Stimulated activated CD4-positive, alpha-beta T cell treated with anti-CD3 and anti-CD28 coated beads, Interleukin-2, amount 100 ng/mL, for 48 hours (primary cell): ENCODE measurements at regions not wholly inside any gene's neighbourhood (a gene's known extent, or its start where the extent isn't known, plus 50 kb on each side); places are given as distances from the start of the nearest gene placed in this dataset.
"Not testable (repeated sequence)": the region's sequence is repeated elsewhere in the genome, so short reads cannot be mapped to it uniquely, and the experiment has no call there.

Experiments
- DNase-seq, 2 donors: peaks; one replicate each; pipeline ENCODE4 v3.0.0-alpha.2; 2020

GRCh38 chr1:219020846-219021245, 152.8 kb upstream of the LYPLAL1 start:
- DNase-seq: no peak

- DNase-seq: no peak
Observed at GRCh38 chr1:219027146-219027673, 146.5 kb upstream of the LYPLAL1 start.

GRCh38 chr1:219031809-219032208, 141.9 kb upstream of the LYPLAL1 start:
- no peak for DNase-seq

GRCh38 chr1:219038398-219038797, 135.3 kb upstream of the LYPLAL1 start:
- DNase-seq: no peak

DNA sequence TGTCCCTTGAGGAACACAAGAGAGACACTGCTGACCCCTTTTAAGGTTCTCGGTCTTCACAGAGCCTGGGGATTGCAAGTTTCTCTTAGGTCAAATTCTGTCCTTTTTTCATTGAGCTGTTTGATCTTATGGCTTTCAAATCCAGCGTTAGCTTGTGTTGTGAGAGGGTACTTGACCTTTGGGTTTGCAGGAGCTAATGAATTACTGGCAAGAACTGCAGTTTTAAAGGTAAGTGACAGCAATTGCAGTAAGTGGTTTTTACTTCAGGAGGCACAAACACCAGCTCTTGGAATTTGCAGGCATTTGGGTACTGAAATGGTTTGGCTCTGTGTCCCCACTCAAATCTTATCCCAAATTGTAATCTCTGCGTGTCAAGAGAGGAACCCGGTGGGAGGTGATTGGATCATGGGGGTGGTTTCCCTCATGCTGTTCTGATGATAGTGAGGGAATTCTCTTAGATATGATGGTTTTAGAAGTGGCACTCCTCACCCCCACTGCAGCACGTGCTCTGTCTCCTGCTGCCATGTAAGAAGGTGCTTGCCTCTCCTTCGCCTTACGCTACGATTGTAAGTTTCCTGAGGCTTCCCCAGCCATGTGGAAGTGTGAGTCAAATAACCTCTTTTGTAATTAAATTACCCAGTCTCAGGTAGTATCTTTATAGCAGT, 134.5 kb upstream of the LYPLAL1 start:
- no peak for DNase-seq

DNA sequence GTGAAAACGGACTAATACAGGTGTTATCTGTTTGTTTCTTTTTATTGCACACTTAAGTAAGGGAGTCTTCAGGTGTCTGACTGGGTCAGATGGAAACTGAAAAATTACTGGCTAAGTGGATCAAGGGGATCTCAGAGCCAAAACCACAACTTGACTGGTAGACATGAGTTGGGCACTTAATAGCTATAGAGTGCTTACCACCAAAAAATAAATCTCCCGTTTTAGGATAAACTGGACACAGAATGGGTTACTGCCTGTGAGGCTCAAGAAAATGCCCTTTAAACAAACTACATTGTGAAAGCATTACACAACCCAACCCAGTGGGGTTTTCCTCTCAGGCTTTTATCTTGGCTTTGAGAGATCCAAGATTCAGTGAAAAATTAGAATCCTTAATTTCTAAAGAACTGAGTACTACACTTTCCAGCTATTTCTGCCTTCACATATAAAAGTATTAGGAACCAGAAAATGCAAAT, 134.0 kb upstream of the LYPLAL1 start:
- no peak for DNase-seq

DNA sequence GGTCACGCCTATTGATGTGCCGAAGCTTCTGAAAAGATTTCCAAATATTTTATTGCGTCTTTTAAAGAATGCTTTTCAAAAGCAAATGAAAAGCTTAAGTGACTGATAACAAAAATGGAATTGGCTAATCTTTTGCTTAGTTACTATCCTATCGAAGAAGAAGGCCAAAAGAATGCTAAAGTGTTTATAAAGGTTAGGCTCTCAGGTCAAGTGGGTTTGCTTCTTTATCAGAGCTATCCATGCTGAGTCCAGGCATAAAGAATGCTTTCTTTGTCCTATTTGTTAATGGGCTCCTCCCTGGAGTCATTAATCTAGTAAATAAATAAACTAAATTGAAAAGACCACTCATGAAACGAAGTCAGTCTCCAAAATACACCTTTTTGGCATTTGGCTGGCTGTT, 133.4 kb upstream of the LYPLAL1 start:
- no peak for DNase-seq

DNA sequence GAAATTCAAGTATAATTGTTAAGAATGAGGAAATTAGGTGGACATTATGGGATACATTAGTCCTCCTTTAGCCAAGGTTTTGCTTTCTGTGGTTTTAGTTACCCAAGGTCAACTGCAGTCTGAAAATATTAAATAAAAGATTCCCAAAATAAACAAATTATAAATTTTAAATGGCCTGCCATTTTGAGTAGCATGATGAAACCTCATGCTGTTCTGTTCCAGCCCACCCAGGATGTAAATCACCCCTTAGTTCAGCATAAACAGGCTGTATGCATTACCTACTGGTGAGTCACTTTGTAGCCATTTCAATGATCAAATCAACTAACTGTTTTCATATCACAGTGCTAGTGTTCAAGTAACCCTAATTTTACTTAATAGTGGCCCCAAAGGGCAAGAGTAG, 132.5 kb upstream of the LYPLAL1 start:
- no peak for DNase-seq

- no peak for DNase-seq
Observed at GRCh38 chr1:219041818-219042217, 131.9 kb upstream of the LYPLAL1 start.

DNA sequence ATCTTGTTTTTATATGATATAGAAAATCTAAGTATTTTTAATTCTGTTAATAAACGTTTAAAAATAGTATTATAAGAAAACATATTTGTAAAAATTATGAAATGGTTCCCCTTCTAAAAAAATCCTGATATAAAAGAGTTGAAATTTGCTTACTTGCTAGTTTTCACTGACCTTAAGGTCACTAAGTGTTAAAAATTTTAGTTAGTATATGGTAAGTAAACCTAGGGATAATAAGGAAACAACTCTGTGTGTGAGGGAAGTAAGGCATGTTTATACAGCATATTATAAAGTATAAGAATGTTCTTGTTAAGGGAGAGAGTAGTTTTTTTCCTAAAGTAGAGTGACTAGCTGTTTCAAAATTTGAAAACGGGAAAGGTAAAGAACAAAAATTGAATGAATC, 130.9 kb upstream of the LYPLAL1 start:
- DNase-seq: no peak

DNA sequence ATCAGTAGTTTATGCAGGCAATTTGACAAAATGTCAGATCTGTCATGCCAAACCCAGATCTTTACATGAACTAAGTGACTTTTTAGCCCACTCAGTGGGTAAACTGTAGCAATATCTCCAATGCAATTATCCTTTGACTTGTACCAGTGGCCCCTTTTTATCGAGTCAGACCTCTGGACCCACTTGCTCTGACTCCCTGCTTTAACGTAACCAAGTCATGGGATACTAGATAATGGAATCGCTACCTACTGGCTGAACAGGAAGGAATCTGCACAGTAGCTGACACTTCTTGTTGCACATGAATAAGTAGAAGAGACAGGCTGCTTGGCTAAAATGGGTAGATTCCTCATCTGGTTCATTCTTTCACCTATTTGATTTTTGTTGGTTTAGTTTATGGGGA, 128.4 kb upstream of the LYPLAL1 start:
- no peak for DNase-seq

DNA sequence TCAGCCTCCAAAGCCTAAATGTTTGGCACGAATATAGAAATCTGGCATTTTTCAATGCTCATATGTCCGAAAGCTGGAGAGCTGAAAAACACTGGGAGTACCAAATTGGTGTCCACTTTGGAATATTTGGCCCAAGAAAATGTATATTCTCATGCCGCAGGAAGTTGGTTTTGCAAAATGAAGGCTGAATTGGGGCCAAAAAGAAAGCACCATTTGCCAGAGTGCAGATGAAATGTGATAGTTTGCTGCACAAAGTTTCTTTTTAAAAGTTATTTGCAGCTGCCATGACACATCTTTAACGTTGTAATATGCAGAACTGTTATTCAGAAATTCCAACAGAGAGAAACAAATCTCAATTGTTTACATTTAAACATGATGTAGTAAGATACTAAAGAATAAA, 124.2 kb upstream of the LYPLAL1 start:
- DNase-seq: no peak

DNA sequence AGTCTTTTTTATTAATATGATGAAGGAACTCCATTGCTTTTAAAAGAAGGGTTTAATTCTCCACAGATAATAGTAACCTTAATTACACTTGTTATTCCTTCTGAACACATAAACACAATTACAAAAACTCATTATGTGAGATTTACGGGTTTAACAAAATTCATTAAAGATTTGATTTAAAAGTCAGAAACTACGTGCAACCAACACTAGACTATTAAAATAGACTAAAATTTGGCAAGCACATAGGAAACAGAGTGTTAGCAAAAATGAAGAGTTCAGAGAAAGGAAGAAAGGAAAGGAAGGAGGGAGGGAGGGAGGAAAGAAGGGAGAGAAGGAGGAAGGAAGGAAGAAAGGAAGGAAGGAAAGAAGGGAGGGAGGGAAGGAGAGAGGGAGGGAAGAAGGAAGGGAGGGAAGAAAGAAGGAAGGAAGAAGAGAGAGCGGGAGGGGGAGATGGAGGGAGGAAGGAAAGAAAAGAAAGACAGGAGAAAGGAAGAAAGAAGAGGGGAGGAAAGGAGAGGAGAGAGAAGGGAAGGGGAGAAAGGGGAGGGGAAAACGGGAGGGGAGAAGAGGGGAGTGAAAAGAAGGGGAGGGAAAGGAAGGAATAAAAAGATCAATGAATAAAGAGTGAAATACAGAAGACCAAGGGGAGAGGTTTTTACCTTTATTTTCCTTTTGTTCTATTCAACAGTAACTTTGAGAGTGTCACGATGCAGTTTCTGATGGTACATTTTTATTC, 123.4 kb upstream of the LYPLAL1 start:
- no peak for DNase-seq

GRCh38 chr1:219050822-219051125, 122.9 kb upstream of the LYPLAL1 start:
- DNase-seq: no peak

GRCh38 chr1:219051547-219051946, 122.1 kb upstream of the LYPLAL1 start:
- DNase-seq: no peak

DNA sequence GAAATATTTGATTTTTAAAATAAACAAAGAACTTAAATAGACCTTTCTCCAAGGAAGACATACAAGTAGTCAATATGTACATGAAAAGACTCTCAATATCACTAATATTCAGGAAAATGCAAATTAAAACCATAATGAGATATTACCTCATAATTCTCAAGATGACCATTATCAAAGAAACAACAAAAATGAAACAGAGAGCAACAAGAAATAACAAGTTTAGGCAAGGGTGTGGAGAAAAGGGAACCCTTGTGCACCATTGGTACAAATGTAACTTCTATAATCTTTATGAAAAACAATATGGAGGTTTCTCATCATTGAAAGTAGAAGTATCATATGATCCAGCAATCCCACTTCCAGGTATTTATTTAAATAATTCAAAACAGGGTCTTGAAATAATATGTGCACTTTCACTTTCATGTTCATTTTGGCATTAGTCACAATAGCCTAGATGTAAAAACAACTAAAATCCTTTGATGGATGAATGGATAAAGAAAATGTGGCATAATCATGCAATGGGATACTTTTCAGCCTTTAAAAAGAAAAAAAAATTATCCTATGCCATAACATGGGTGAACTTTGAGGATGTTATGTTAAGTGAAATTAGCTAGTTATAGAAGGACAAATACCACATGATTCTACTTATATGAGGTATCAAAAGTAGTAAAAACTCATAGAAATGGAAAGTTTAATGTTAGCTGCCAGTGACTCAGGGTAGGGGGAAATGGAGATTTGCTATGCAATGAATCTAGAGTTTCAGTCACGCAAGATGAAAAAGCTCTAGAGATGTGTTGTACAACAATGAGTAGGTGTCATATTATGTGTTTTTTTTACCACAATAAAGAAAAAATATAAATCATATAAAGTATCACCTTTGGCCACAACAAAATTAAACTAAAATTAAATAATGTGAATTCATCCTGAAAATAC, 114.5 kb upstream of the LYPLAL1 start:
- no peak for DNase-seq

GRCh38 chr1:219060798-219061197, 112.9 kb upstream of the LYPLAL1 start:
- DNase-seq: no peak

- DNase-seq: no peak
Observed at GRCh38 chr1:219062161-219062560, 111.5 kb upstream of the LYPLAL1 start.

- no peak for DNase-seq
Observed at GRCh38 chr1:219066098-219066497, 107.6 kb upstream of the LYPLAL1 start.

DNA sequence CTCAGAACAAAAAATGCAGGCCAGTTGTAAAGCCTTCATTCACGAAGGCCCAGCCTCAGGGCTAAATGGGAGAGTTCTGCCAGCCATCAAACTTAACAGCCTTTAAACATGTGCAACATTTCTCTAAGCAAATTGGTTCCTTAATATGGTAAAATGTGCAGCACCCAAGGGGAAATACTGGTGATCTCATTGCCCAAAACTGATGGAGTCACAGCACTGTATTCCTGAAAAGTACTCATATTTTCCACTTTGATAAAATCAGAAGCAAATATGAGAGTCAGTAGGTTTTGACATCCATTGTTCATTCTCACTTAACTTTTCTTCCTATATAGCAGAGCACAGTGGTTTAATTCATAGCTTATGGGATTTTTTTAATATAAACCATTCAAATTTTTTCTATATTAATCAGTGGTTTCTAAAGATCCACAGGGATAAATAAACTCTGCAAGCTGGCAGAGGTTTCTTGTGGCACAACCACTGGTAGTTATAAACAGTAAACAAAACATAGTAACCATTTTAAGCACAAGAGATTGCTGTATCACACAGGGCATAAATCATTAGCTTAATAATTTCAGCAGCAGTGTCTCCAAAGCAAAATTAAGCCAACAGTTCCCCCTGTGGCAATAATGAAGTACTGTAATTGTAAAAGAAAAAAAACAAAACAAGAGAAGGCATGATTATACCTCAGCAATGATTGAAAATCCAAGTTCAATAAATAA, 106.9 kb upstream of the LYPLAL1 start:
- no peak for DNase-seq

DNA sequence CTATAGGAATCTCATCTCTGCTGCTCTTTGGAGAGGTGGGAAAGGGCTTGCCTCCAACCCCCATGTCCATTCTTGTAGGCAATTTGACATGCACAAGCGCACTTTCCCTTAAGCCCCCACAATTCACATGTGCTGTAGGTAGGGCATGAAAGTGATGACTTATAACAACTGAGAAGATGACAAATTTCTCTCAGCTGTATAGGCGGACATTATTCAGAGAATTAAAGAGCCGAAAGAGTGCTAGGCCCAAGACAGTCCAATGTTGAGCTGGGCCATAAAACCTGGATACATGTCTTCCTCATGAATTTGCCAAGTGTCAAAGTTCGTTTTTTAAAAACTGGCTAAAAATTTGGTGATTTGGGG, 106.3 kb upstream of the LYPLAL1 start:
- no peak for DNase-seq

GRCh38 chr1:219070395-219070794, 103.3 kb upstream of the LYPLAL1 start:
- DNase-seq: not testable (repeated sequence)

GRCh38 chr1:219071209-219071608, 102.5 kb upstream of the LYPLAL1 start:
- DNase-seq: no peak
